ENCODE measurements at regions not wholly inside any gene's neighbourhood (a gene's known extent, or its start where the extent isn't known, plus 50 kb on each side); places are given as distances from the start of the nearest gene placed in this dataset.

DNA sequence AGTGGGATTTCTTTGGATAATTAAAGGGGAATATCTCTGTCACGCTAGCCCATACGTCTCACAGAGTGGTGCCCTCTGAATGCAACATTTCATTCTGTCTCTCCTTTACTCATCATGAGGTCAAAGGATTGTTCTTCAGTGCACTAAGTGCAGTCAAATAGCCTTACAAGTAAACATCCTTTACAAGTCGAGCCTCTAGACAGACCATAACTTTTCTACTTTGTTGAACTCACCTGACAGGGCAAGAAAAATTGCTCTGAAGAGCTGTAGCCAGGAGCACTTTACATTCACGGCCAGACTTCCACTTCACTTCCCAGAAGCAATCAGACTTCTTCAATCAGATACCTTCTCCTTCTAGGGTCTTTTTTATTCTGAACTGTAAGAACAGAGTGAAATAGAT, 768.0 kb upstream of the TMPRSS15 start:
- no peak for TF ChIP-seq POLR2A (IDR thresholded peaks at IDR 0.05; ENCODE audit: low read length)
- no peak for TF ChIP-seq GATA1 (IDR thresholded peaks at IDR 0.05; ENCODE audit: low read depth, low read length)
